ENCODE measurements at regions not wholly inside any gene's neighbourhood (a gene's known extent, or its start where the extent isn't known, plus 50 kb on each side); places are given as distances from the start of the nearest gene placed in this dataset.

- Histone ChIP-seq H3K27me3 (ENCODE audit: control insufficient read depth in 2 of 2, insufficient read depth in 2 of 2, low read length in 2 of 2) (no peaks in the 10 kb centered on the region), H3K27ac (ENCODE audit: extremely low read depth, low read depth, low read length) (no peak overlapping the region), H3K9me1 (ENCODE audit: control insufficient read depth, insufficient read depth, low read length) (no peaks in the 10 kb centered on the region), H3K4me1 (replicated peaks in 1 of 2; ENCODE audit: control insufficient read depth in 2 of 2, insufficient read depth in 2 of 2, low read length in 2 of 2) (no peaks in the 10 kb centered on the region), H3K9ac (ENCODE audit: insufficient read depth in 1 of 2, low read depth in 2 of 2, low read length in 2 of 2) (no peak overlapping the region), H3K36me3 (ENCODE audit: control insufficient read depth, insufficient read depth, low read length) (no peaks in the 10 kb centered on the region), H3K4me2 (ENCODE audit: insufficient read depth, low read length) (no peak overlapping the region), H3K79me2 (ENCODE audit: control insufficient read depth, insufficient read depth, low read length) (no peaks in the 10 kb centered on the region), H3K9me3 (replicated peaks; ENCODE audit: control insufficient read depth, insufficient read depth, low read depth, low read length) (no peaks in the 10 kb centered on the region), H2AFZ (ENCODE audit: low read depth, low read length) (no peak overlapping the region), H4K20me1 (replicated peaks; ENCODE audit: control insufficient read depth, insufficient read depth, low read length) (no peaks in the 10 kb centered on the region), H3K4me3 (no peak overlapping the region)
- CTCF ChIA-PET (ENCODE audit: low intra/inter-chr PET ratio) = no interaction called here
- intact Hi-C loops (cut with micrococcal nuclease) (no loop called here), in situ Hi-C loops (cut with MboI) (no loop called here)
- DNase-seq (ENCODE audit: extremely low read depth in 1 of 4, low spot score in 3 of 4) = no peak
- POLR2A ChIA-PET = no interaction called here
- no peak for FAIRE-seq
- no TSS peak for BruUV-seq (replicated peaks)
- ATAC-seq = no peak
- TF ChIP-seq NR2C1 (IDR thresholded peaks at IDR 0.05) = no peak
- no peak for TF ChIP-seq NR2C1 (tag; IDR thresholded peaks at IDR 0.05)
- TF ChIP-seq GTF2F1 (IDR thresholded peaks at IDR 0.05; ENCODE audit: low read depth, low read length) = no peak
- TF ChIP-seq TRIM28 (IDR thresholded peaks at IDR 0.05) = no peak
- no peak for TF ChIP-seq USF2 (CRISPR knock-in tag; IDR thresholded peaks at IDR 0.05)
- 0% methylated on average over 1 of the region's 1 CpG for WGBS (ENCODE audit: insufficient coverage, low coverage, missing lambda C conversion rate)
Measured at GRCh38 chr6:103079867-103080266, 1686.4 kb downstream of the GRIK2 start.

- intact Hi-C loops (cut with micrococcal nuclease) = no loop called here
- H3K79me2 ChIP-seq (ENCODE audit: control insufficient read depth, insufficient read depth, low read length) = no peaks in the 10 kb centered on the region
- H3K9ac ChIP-seq (ENCODE audit: insufficient read depth in 1 of 2, low read depth in 2 of 2, low read length in 2 of 2) = no peak overlapping the region
- no peaks in the 10 kb centered on the region for H4K20me1 ChIP-seq (replicated peaks; ENCODE audit: control insufficient read depth, insufficient read depth, low read length)
- H3K4me1 ChIP-seq (replicated peaks in 1 of 2; ENCODE audit: control insufficient read depth in 2 of 2, insufficient read depth in 2 of 2, low read length in 2 of 2) = no peaks in the 10 kb centered on the region
- H2AFZ ChIP-seq (ENCODE audit: low read depth, low read length) = no peak overlapping the region
- no peaks in the 10 kb centered on the region for H3K9me1 ChIP-seq (ENCODE audit: control insufficient read depth, insufficient read depth, low read length)
- no peak for DNase-seq (ENCODE audit: extremely low read depth in 1 of 4, low spot score in 3 of 4)
- H3K36me3 ChIP-seq (ENCODE audit: control insufficient read depth, insufficient read depth, low read length) = no peaks in the 10 kb centered on the region
- FAIRE-seq = no peak
- no peaks in the 10 kb centered on the region for H3K9me3 ChIP-seq (replicated peaks; ENCODE audit: control insufficient read depth, insufficient read depth, low read depth, low read length)
- no peaks in the 10 kb centered on the region for H3K27me3 ChIP-seq (ENCODE audit: control insufficient read depth in 2 of 2, insufficient read depth in 2 of 2, low read length in 2 of 2)
- no peak overlapping the region for H3K27ac ChIP-seq (ENCODE audit: extremely low read depth, low read depth, low read length)
- 0% methylated on average over 1 of the region's 1 CpG for WGBS (ENCODE audit: insufficient coverage, low coverage, missing lambda C conversion rate)
- ChIA-PET POLR2A (no interaction called here), CTCF (ENCODE audit: low intra/inter-chr PET ratio) (no interaction called here)
- no peak overlapping the region for H3K4me3 ChIP-seq
- ATAC-seq = no peak
- in situ Hi-C loops (cut with MboI) = no loop called here
- no peak overlapping the region for H3K4me2 ChIP-seq (ENCODE audit: insufficient read depth, low read length)
- BruUV-seq (replicated peaks) = no TSS peak
- no peak for TF ChIP-seq KLF10 (CRISPR knock-in tag; IDR thresholded peaks at IDR 0.05)
- TF ChIP-seq CBX1 (IDR thresholded peaks at IDR 0.05; ENCODE audit: low read depth) = no peak
- TF ChIP-seq ARNT (IDR thresholded peaks at IDR 0.05) = no peak
- TF ChIP-seq JUN (IDR thresholded peaks at IDR 0.05; ENCODE audit: borderline replicate concordance, low read depth, low read length) = no peak
- TF ChIP-seq JUN (CRISPR knock-in tag; IDR thresholded peaks at IDR 0.05; ENCODE audit: borderline replicate concordance) = no peak
- TF ChIP-seq ZBTB1 (CRISPR knock-in tag; IDR thresholded peaks at IDR 0.05; ENCODE audit: borderline replicate concordance, low read depth) = no peak
- no peak for TF ChIP-seq NKRF (IDR thresholded peaks at IDR 0.05; ENCODE audit: borderline replicate concordance)
- TF ChIP-seq ZBTB49 (CRISPR knock-in tag; IDR thresholded peaks at IDR 0.05; ENCODE audit: borderline replicate concordance) = no peak
- TF ChIP-seq BRD9 (IDR thresholded peaks at IDR 0.05; ENCODE audit: low read depth, partially characterized antibody) = no peak
Measured at GRCh38 chr6:103062136-103062535, 1668.6 kb downstream of the GRIK2 start.
